DLD1 (cell line): ENCODE measurements at regions not wholly inside any gene's neighbourhood (a gene's known extent, or its start where the extent isn't known, plus 50 kb on each side); places are given as distances from the start of the nearest gene placed in this dataset.

Experiments
- in situ Hi-C: cut with HindIII; loops from 2 replicates; pipeline ENCODE4 v1.10.0; 2017; ENCODE audit warnings: low sequenced_read_pairs

DNA sequence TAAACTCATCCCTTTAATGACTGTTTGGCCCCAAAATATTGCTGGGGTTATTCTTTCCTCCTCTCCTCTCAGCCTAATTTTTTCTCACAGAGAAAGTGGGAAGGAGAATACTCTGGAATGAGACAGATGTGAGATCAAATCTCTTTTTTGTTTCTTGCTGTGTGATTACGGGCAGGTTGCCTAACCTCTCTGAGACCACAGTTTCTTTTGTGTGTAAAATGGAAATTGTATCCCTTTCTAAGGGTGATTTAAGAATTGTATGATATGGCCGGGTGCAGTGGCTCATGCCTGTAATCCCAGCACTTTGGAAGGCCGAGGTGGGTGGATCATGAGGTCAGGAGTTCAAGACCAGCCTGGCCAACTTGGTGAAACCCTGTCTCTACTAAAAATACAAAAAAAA is 111.5 kb upstream of the MRPS22 start:
- in situ Hi-C loops: loop anchor here (10.0 kb wide), 1 partner anchor 52 kb away; no protein-coding TSS in a partner anchor

DNA sequence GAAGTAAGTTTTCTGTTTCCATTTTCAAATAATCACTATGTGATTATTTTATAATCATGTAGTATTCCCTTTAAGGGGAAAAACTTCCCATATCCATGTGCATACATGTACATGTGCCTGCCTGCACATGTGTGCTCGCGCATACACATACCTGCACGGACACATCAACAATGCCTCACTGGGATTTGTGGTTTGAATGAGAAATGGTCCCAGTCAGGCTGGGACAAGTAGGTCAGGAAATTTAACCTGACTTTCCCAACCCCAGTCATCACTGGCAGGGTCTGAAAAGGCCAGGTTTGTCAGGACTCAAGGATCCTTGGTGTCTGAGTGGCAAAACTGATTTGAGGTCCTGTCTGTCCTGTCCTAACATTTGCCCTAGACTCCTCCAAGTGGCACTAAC is 109.3 kb upstream of the MRPS22 start:
- in situ Hi-C loops: loop anchor here (10.0 kb wide), 1 partner anchor 50 kb away; no protein-coding TSS in a partner anchor

DNA sequence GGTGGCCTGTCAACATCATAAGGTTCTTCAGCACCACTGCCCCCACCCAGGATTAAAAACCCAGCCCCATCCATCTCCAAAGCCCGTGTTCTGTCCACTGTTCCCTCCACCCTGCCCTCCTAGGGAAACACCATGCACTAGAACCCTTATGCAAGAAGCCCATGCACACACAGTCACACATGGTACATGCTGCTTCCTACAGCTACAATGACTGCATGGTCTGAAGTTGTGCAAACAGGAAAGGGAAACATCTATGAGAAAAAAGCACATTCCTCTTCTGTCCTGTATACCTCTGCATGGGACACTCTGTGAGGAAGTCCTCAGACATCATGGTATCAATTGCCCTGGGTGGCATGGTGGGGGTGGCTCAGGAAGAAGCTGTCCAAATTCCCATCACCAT is 108.6 kb upstream of the MRPS22 start:
- in situ Hi-C loops: loop anchor here (10.0 kb wide), 1 partner anchor 50 kb away; no protein-coding TSS in a partner anchor

DNA sequence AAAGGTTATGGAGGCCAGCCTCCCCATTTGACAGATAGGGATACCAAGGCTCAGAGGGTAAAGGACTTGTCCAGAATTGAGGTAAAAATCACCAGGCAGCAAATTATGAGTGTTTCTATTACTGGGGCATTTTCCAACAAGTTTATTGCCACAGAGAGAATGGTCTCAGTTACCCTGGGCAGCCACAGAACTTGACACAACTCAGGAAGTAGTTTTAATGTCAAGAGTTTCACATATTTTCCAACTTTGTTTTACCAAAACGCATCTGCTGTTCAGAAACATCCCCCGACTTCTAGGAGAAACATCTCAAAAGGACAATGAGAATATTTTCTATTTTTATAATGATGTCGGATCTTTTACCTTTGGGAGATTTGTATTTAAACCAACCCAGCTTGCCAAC is 107.5 kb upstream of the MRPS22 start:
- in situ Hi-C loops: loop anchor here (10.0 kb wide), 1 partner anchor 48 kb away; no protein-coding TSS in a partner anchor

DNA sequence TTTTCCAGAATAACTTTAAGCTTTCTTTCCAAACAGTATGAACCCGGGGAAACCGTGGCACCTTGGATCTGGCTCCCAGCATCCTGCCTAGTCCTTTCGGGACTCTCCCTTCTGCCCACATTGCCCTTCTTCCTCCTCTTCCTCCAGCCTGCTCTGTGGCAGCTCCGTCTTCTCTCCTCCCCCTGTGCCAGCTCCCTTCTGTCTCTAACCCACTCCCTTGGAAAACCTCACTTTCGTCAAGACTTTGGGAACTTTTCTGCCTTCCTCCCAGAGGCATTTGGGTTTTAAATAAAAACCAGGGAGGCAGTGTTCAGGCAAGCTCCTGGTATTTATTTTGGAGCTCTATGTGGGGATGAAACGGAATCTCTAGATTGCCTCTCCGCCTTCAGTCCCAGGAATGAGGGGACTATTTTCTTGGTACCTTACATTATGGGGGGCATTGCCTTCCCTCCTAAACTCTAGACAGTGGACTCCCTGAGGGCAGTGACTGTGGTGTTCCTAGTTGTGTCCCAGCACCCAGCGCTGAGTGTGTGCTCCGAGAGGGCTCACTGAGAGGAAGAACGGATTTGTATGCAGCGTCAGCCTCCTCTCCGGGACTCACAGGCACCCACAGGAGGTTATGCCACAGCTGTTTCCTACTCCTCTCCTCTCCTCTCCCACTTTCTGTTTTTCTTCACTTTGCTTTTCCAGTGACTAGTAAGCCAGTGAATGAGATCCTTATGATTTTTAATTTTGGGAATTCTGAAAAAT is 105.4 kb upstream of the MRPS22 start:
- in situ Hi-C loops: loop anchor here (10.0 kb wide), 1 partner anchor 46 kb away; no protein-coding TSS in a partner anchor

DNA sequence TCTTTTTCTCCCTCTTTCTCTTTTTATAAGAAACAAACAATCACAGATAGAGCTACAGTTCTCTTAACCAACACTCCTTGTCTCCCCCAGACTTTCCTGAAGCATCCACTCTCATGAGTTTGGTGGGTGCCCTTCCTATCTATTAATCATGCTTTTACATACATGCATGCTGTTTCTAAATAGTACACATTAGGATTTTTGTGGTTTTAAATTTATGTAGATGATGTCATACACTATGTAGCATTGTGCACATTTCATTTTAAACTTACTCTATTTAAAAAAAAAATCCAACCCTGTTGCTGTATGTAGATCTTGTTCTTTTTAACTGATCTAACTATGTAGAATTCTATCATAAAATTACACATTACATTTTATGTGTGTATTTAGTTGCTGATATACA is 104.3 kb upstream of the MRPS22 start:
- in situ Hi-C loops: loop anchor here (10.0 kb wide), 1 partner anchor 45 kb away; no protein-coding TSS in a partner anchor

DNA sequence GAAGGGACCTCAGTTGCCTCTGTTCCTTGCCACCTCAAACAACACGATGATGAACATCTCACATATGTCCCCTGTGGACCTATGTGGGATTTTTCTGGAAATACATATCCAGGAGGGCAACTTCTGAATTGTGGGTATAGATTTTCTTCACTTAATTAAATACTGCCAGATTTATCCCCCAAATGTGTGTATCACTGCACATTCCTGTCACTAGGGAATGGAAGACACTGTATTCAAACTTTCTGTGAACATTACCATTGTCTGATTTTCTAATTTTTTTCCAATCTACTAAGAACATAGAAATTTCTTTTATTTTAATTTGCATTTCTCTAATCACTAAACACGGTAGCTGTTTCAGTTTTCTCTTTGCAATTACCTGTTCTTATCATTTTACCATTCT is 102.0 kb upstream of the MRPS22 start:
- in situ Hi-C loops: no loop called here

DNA sequence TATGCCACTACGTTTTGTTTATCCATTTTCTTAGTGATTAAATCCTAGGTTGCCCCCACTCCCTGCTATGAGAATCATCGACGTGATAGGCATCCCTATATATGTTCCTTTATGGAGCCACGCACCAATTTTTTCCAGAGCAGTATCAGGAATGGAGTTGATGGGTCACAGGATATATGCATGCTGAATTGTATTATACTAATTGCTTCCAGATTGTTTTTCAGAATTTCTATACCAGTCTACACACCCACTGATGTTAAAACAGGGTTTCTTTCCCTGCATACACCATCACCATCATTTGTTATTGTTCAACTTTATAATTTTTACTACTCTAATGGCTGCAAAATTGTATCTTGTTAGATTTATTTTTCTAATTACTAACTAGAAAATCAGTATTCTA is 100.1 kb upstream of the MRPS22 start:
- in situ Hi-C loops: no loop called here

DNA sequence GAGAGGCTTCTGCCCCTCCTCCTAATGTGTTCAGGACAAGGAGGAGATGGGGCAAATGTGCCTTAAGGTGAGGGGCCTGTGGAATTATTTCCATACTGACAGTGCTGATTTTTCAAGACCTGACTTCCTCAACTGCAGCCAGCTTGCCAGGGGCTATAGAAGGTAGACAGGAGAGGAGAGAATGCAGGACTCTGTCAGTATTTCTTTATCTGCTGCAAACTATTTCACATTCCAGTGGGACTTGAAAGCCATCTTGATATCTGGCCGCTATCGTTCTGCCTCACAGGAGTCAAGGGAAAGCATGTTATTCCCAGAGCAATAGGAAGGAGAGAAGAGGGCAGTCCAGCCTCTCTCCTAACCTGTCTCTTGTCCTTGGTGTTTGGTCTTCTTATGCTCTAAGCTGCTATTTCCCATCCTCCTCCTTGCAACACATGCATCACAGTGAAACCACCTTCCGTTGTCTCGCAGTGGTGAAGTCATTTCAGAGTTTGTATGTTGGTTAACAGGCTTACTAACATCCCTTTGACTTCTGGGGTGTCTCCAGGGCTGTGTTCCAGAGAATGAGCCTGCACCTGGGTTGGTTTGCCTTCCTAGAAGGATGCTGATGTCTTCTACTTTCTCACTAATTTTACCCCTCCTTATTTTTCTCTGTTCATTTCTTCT is 95.1 kb upstream of the MRPS22 start:
- in situ Hi-C loops: no loop called here

DNA sequence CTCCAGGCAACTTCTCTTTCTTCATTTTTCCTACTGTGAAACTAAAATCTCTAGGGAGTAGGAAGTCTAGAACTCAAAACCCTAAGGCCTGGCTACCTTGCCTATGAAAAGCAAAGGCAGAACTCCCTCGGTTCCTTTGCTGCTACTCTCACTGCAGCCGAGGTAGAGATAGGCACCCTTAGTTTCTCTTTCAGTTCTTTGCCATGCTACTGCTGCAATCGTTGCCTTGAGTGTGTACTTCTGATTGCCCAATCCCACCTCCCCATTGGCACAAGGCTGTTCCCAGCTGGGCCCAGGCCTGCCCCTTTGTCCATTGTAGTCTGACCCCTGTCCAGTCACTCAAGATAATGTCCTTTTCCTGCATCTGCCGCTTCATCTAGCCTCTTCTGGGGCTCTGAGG is 92.3 kb upstream of the MRPS22 start:
- in situ Hi-C loops: no loop called here

DNA sequence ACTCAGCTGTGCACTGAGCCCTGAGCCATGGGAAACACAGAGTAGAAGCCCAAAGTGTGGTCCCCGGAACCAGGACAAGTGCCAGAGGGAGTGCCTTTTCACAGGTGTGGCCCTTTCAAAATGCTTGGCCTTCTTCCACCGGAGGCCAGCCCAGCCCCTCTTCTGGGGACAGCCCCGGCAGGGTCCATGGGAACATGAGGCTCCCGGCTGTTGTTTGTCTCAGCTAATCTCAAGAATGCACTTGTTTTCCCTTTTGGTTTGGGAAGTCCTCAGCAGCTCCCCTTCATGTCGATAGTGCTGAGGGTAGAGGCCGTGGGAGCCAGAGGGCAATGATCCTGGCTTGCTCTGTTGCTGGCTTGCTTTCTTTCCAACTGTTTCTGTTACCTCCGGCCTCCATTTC is 91.1 kb upstream of the MRPS22 start:
- in situ Hi-C loops: no loop called here

DNA sequence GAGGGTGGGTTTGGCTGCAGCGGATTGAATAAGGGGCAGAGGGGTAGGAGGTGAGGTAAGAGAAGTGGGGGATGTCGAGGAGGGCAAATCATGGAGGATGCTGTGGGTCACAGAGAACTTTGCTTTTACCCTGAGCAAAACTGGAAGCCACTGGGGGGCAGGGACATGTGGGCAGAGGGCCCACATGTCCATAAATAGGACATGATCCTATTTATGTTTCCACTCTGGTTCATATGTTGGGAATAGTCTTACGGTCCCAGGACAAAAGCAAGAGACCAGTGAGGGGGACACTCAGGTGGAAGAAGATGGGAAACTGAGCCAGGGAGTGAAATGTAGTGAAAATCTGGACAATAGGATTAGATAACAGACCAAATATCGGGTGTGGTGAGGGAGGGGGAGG is 85.5 kb upstream of the MRPS22 start:
- in situ Hi-C loops: no loop called here

DNA sequence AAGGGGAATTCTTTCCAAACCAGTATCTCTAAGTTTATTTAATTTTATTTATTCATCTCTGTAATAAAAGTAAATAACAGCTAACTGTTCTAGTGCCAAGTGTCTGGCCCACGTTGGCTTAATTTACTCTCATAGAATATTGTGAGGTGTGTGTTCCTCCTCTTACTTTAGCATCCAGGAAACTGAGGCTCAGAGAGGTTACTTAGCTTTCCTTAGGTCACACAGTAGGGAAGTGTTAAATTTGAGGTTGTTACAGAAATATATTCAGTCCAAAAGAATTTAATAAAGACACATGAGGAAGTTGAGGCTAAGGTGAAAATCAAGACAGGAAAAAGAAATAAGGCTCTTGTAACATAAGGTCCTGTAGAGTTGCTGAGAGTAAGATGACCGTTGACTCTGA is 84.4 kb upstream of the MRPS22 start:
- in situ Hi-C loops: no loop called here

DNA sequence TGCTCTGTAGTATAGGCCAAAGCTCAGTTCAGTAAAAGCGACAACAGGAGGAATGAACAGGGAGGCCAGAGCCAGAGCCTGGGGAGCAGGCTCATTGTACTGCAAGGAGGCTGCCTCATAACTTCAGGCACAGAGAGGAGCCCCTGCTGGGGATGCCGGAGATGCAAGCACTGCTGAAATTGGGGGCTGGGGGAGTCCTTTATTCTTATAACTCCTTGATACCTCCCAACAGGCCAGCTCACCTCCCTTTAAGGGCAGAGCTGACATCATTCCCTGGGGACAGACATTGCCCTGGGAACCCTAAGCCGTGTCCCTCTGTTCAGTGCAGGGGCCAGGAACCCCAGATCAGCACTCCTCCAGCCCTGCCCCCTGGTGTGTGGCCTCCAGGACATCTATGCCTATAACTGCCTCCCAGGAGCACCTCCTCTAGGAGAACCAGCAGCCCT is 83.8 kb upstream of the MRPS22 start:
- in situ Hi-C loops: no loop called here

DNA sequence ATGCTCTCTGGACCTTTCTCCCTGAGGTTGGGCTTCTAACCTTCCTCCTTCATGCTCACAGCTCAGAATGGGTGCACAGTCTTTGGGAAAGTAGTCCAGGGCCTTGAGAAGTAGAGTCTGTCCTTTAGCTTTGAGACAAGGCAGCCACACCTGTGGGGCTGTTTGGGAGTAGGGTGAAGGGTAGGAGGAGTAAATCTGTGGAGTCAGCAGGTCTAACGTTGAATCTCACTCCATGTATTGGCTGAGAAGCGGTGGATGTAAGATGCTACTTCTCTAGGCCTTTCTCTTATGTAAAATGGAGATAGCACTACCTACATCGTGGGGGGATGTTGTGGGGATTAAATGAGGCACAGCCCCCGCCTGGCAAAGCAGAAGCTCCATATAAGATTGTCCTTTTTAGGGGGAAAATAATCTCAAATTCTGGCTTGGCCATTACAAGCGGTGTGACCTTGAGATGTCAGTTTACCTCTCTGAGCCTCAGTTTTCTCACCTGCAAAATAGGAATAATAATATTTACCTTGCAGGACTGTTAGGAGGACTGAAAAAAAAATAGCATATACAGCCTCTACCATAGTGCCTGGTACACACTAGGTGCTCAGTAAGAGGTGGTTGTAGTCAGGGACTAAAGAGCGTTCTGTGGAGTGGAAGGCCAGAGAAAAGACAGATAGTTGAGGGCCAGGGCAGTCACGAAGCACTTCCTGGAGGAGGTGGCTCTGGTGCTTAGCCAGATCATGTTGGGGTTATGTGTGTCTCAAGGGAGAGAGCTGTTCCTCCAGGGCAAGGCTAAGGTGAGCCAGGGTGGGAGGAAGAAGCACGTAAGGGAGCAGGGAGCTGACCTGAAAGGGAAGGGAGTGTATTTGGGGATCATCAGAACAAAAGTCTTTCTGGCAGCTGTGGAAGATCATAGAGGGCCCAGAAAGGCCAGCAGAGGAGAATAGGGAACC is 82.8 kb upstream of the MRPS22 start:
- in situ Hi-C loops: no loop called here

DNA sequence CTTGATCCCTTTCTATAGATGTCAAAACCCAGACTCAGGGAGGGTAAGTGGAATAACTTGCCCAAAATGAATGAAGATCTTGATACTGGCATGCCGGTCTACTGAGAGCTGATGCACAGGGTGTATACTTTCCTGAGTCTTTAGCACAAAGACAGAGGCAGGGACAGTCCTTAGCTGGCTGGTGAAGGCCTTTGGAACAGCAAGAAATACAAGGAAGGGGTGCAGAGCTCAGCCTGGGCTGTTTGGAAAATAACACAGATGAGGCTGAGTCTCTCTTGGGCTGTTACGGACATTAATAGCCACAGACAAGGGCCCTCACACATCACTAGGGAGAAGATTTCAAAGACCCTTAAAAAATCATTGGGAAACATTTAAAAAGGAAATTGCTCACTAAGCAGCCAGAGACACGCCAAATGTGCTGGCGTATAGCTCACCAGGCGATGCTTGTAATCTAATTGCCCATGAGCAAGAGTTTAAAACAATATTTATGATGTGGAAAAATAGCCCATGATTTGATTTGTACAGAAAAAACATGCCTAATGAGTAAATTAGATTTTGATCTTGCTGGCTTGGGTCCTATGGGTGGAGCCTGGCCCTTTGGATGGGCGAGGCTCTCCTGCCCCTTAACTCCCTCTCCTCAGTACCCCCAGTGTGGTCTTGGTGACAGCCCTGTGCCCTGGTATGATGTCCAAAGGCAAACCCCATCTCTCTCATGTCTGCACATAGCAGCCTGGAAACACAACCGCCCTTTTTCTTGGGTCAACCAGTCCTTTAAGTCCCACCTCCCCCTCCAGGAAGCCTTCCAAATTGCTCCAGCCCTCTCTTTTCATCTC is 81.8 kb upstream of the MRPS22 start:
- in situ Hi-C loops: no loop called here

DNA sequence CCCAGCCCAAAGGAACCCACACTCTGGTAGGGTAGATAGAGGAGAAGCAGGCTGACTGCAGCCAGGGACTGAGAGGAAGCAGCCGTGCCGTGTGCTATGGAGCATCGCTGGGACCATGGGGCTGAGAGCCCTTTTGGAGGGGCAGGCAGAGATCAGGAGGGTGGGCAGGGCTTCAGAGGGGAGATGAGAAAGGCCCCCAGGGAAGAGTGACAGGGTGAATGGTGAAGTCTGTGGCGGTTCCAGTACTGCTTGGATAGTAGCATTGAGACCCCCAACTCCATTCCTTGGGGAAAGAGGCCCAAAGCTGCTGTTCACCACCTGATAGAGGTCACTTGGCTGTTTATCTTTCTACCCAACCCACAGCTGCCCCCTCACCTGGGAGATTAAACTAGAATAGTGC is 80.0 kb upstream of the MRPS22 start:
- in situ Hi-C loops: no loop called here

DNA sequence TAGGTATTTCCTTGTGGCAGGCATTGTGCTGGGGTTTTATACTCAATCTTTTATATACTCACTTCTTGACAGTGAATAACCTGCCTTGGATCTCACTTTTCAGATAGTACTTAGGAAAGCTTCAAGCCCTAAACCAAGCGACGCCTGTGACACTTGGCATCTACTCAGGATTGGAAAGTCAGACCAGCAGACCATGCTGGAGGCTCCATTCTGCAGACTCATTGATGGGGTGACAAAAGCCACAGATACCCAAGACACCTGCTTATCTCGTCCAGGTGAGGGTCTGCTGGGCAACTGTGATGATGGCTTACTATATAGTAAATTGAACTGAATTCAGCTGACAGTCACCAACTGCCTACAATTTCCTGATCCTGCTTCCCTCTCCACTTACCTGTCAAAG is 79.4 kb upstream of the MRPS22 start:
- in situ Hi-C loops: no loop called here

DNA sequence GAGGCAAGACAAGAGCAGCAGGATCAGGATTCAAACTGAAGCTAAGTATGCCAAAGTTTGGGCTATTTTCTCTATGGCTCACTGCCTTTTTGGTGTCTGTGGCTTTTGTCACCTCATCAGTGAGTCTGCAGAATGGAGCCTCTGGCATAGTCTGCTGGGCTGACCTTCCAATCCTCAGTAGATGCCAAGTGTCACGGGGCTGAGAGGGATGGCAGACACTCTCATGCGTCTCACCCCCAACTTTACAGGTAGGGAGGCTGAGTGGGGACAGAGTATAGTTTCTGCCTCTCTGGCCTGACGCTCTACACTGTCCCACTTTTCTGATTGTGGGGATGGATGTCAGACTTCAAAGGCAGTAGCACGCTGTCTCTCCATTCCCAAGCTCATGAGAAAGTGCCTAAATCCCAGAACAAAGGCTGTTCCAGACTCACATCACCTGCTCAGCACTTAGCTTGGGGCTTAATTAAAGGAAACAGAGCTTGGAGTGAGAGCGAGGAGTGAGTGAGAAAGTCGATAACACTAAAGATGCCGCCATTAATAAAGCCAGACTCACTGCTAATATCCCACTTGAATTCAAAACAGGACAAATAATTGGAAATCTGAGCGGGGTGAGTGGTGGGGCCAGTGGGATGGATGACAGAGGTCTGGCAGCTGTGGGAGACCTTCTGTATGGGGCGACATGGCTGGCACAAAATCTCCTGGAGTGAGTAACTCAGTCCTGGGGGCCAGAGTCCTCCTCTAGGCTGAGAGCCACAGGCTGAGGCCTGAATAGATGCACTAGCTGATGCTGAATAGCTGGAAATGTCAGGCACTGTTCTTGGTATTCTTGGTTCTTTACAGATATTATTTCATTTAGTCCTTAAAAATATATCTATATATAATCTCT is 78.4 kb upstream of the MRPS22 start:
- in situ Hi-C loops: no loop called here
